ENCODE measurements at regions not wholly inside any gene's neighbourhood (a gene's known extent, or its start where the extent isn't known, plus 50 kb on each side); places are given as distances from the start of the nearest gene placed in this dataset.

- H3K4me1 ChIP-seq = no peaks in the 10 kb centered on the region
- H3K4me3 ChIP-seq = no peak overlapping the region
- H3K9me3 ChIP-seq = no peaks in the 10 kb centered on the region
- intact Hi-C loops (cut with DNase I) = no loop called here
- no peaks in the 10 kb centered on the region for H3K36me3 ChIP-seq
- no peaks in the 10 kb centered on the region for H3K27me3 ChIP-seq (ENCODE audit: low read depth)
- ATAC-seq (no peak), DNase-seq (no peak)
- H3K27ac ChIP-seq = no peak overlapping the region
- no peak for TF ChIP-seq CTCF (IDR thresholded peaks at IDR 0.05)
Measured at GRCh38 chr4:19014594-19014993, 993.0 kb upstream of the LCORL start.

DNA sequence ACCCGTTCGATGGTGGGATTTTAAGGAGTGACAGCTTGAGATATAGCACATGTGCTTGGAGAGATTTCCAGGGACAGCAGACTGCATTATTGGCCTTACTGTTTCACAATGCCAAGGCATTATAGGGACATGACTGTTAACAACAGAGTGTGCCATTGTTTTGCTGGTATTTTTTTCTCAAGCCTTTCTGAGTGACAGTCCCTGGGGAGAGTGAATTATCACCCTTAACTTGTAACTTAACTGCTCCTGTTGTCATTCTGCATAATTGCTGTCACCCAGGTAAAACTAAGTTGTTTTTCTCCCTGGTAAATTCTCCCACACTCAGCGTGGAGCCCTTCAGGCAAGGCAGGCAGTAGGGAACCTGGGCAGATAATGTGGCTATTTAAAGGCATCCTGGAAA is 989.2 kb upstream of the LCORL start:
- Histone ChIP-seq H3K4me1 (no peaks in the 10 kb centered on the region), H3K27ac (no peak overlapping the region), H3K27me3 (ENCODE audit: low read depth) (no peaks in the 10 kb centered on the region), H3K4me3 (no peak overlapping the region), H3K9me3 (no peaks in the 10 kb centered on the region), H3K36me3 (no peaks in the 10 kb centered on the region)
- DNase-seq (no peak), ATAC-seq (no peak)
- intact Hi-C loops (cut with DNase I) = no loop called here
- no peak for TF ChIP-seq CTCF (IDR thresholded peaks at IDR 0.05)

- no peaks in the 10 kb centered on the region for H3K36me3 ChIP-seq
- ATAC-seq (no peak), DNase-seq (no peak)
- H3K4me3 ChIP-seq = no peak overlapping the region
- H3K9me3 ChIP-seq = no peaks in the 10 kb centered on the region
- TF ChIP-seq CTCF (IDR thresholded peaks at IDR 0.05) = no peak
- intact Hi-C loops (cut with DNase I) = no loop called here
- no peaks in the 10 kb centered on the region for H3K4me1 ChIP-seq
- no peaks in the 10 kb centered on the region for H3K27me3 ChIP-seq (ENCODE audit: low read depth)
- H3K27ac ChIP-seq = no peak overlapping the region
Measured at GRCh38 chr4:19009881-19010280, 988.3 kb upstream of the LCORL start.

DNA sequence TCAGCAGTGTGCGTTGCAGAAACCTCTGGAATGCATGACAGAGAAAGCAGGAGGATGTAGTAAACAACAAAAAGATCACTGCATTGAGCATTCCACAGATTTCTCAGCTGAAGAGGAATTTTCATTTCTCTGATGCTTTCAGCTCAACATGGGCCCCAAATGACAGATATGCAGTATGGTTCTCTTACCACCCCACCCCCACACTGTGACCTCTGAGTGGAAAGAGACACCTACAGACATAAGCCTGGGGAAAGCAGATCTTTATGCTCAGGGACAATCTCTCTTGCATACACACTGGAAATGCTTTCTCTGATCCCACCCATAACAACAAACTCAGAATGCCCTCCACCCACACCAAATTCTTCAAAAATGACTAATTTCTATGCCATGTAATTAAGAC is 983.7 kb upstream of the LCORL start:
- intact Hi-C loops (cut with DNase I) = no loop called here
- DNase-seq = no peak

GRCh38 chr4:19002170-19002569 is 980.6 kb upstream of the LCORL start:
- DNase-seq (no peak), ATAC-seq (no peak)
- TF ChIP-seq CTCF (IDR thresholded peaks at IDR 0.05) = no peak
- H3K4me1 ChIP-seq = no peaks in the 10 kb centered on the region
- no peak overlapping the region for H3K4me3 ChIP-seq
- intact Hi-C loops (cut with DNase I) = no loop called here
- H3K27ac ChIP-seq = no peak overlapping the region
- no peaks in the 10 kb centered on the region for H3K36me3 ChIP-seq
- no peaks in the 10 kb centered on the region for H3K27me3 ChIP-seq (ENCODE audit: low read depth)
- H3K9me3 ChIP-seq = peaks cover 10% of the 10 kb centered on the region

More for the DNA sequence above, 983.7 kb upstream of the LCORL start:
- no peak for TF ChIP-seq CTCF (IDR thresholded peaks at IDR 0.05)
- ATAC-seq = no peak
- no peaks in the 10 kb centered on the region for H3K4me1 ChIP-seq
- H3K9me3 ChIP-seq = peaks cover 5% of the 10 kb centered on the region
- H3K36me3 ChIP-seq = no peaks in the 10 kb centered on the region
- H3K27ac ChIP-seq = no peak overlapping the region
- H3K27me3 ChIP-seq (ENCODE audit: low read depth) = no peaks in the 10 kb centered on the region
- H3K4me3 ChIP-seq = no peak overlapping the region

DNA sequence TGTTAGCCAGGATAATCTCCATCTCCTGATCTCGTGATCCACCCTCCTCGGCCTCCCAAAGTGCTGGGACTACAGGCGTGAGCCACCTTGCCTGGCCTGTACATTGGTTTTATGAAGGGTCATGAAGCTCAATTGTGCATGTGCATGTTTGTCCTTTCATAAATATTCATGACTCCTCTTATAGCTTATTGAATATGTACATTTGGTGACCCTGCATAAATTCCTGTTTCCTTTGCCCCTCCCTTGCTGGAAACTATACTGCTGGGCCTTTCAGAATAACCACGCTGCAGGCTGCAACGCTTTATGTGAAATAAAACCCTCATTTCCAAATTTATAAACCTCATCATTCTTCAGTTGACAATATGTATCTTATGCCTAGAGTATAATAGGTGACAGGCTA is 978.0 kb upstream of the LCORL start:
- Histone ChIP-seq H3K4me3 (no peak overlapping the region), H3K4me1 (no peaks in the 10 kb centered on the region), H3K9me3 (peaks cover 10% of the 10 kb centered on the region), H3K27ac (no peak overlapping the region), H3K36me3 (no peaks in the 10 kb centered on the region), H3K27me3 (ENCODE audit: low read depth) (no peaks in the 10 kb centered on the region)
- TF ChIP-seq CTCF (IDR thresholded peaks at IDR 0.05) = no peak
- DNase-seq = no peak
- intact Hi-C loops (cut with DNase I) = no loop called here
- no peak for ATAC-seq

Data from lower lobe of right lung (tissue), 2 donors.